B cell (primary cell): ENCODE measurements at regions not wholly inside any gene's neighbourhood (a gene's known extent, or its start where the extent isn't known, plus 50 kb on each side); places are given as distances from the start of the nearest gene placed in this dataset.

ENCODE experiments used
- ATAC-seq: fragments of 200-7000 bp; cut with Tn5 transposase; one replicate; pipeline ENCODE4 v1.10.0; 2021; ENCODE audit warnings: low read depth, mild to moderate bottlenecking, moderate number of reproducible peaks, moderate library complexity
- CTCF ChIA-PET: fragments of 350-600 bp; sonication (Branson Sonifier 250); formaldehyde crosslinking; loops from one replicate; lab custom pipeline; 2021; ENCODE audit warnings: antibody characterized with exemption, inconsistent platforms; lab: Charles Lee
- POLR2A ChIA-PET: fragments of 350-600 bp; sonication (Branson Sonifier 250); formaldehyde crosslinking; loops from one replicate; lab custom pipeline; 2021; ENCODE audit warnings: antibody characterized with exemption; lab: Charles Lee
- DNase-seq: peaks from one replicate; pipeline ENCODE4 v3.0.0; 2013
- H2AFZ ChIP-seq: 2 replicates; pipeline ENCODE4 v1.6.1; 2012; ENCODE audit warnings: mild to moderate bottlenecking, low read depth, low read length; ENCODE audit not compliant: insufficient read depth, poor library complexity, severe bottlenecking
- H3K27ac ChIP-seq, 2 donors: 1 replicate in 1 of 2; 2 replicates in 1 of 2; pipeline ENCODE4 v1.5.1; 2012 to 2013; ENCODE audit warnings: low read length in 2 of 2, mild to moderate bottlenecking in 2 of 2, moderate library complexity in 1 of 2
- H3K27me3 ChIP-seq, 4 experiments: fragments of 200-600 bp in 1 of 4; sonication (generic) in 1 of 4; replicated peaks in 1 of 4; 1 replicate in 2 of 4; 2 replicates in 2 of 4; pipeline versions ENCODE4 v1.6.1 to v1.7.0; 2013 to 2016; ENCODE audit warnings: low read length in 3 of 4, mild to moderate bottlenecking in 2 of 4, mixed read lengths in 1 of 4, moderate library complexity in 1 of 4; ENCODE audit not compliant: insufficient read depth in 4 of 4, control insufficient read depth in 3 of 4; ENCODE audit errors: control extremely low read depth in 1 of 4
- H3K36me3 ChIP-seq, 2 experiments: replicated peaks in 1 of 2; 1 replicate in 1 of 2; 2 replicates in 1 of 2; pipeline versions ENCODE4 v1.6.1 to v1.7.1; 2013; ENCODE audit warnings: low read length in 1 of 2; ENCODE audit not compliant: insufficient read depth in 2 of 2, control insufficient read depth in 1 of 2; ENCODE audit errors: control extremely low read depth in 1 of 2, extremely low read depth in 1 of 2
- H3K4me1 ChIP-seq, 2 donors: fragments of 200-600 bp in 1 of 2; sonication (generic) in 1 of 2; 1 replicate in 1 of 2; 2 replicates in 1 of 2; pipeline versions ENCODE4 v1.5.1 to v1.6.1; 2013 to 2017; ENCODE audit warnings: low read length in 2 of 2; ENCODE audit not compliant: control insufficient read depth in 2 of 2, insufficient read depth in 2 of 2
- H3K4me2 ChIP-seq: replicated peaks from 2 replicates; pipeline ENCODE3; 2012; ENCODE audit warnings: mild to moderate bottlenecking, low read depth, low read length; ENCODE audit not compliant: poor library complexity, severe bottlenecking
- H3K4me3 ChIP-seq, 5 experiments: fragments of 200-600 bp in 1 of 5; sonication (generic) in 1 of 5; 1 replicate in 3 of 5; 2 replicates in 2 of 5; pipeline versions ENCODE4 v1.5.1 to v1.7.0; 2011 to 2016; ENCODE audit warnings: low read length in 4 of 5, mild to moderate bottlenecking in 4 of 5, low read depth in 2 of 5, control low read depth in 1 of 5, moderate library complexity in 1 of 5; ENCODE audit not compliant: insufficient read depth in 1 of 5; ENCODE audit errors: control extremely low read depth in 1 of 5, extremely low read depth in 1 of 5
- H3K79me2 ChIP-seq: fragments of 200-600 bp; sonication (generic); one replicate; pipeline ENCODE4 v1.6.0; 2016; ENCODE audit warnings: low read length; ENCODE audit not compliant: control insufficient read depth, insufficient read depth
- H3K9ac ChIP-seq: fragments of 200-600 bp; sonication (generic); 2 replicates; pipeline ENCODE4 v1.6.1; 2017; ENCODE audit warnings: mild to moderate bottlenecking, low read length, moderate library complexity
- H3K9me3 ChIP-seq, 3 donors: one replicate each; pipeline versions ENCODE4 v1.6.1 to v1.7.1; 2013; ENCODE audit warnings: low read length in 2 of 3; ENCODE audit not compliant: control insufficient read depth in 2 of 3, insufficient read depth in 1 of 3; ENCODE audit errors: control extremely low read depth in 1 of 3
- H4K20me1 ChIP-seq: 2 replicates; pipeline ENCODE4 v1.6.0; 2012; ENCODE audit warnings: mild to moderate bottlenecking, low read length; ENCODE audit not compliant: insufficient read depth, control insufficient read depth, poor library complexity, severe bottlenecking
- H3K27ac Mint-ChIP-seq: one replicate; pipeline ENCODE4 v1.8.0; 2021; ENCODE audit warnings: mixed read lengths
- H3K27me3 Mint-ChIP-seq: one replicate; pipeline ENCODE4 v1.8.0; 2021; ENCODE audit warnings: mixed read lengths
- H3K4me1 Mint-ChIP-seq: one replicate; pipeline ENCODE4 v1.8.0; 2021; ENCODE audit warnings: mixed read lengths
- H3K4me3 Mint-ChIP-seq: one replicate; pipeline ENCODE4 v1.8.0; 2021; ENCODE audit warnings: mixed read lengths
- H3K9me3 Mint-ChIP-seq: one replicate; pipeline ENCODE4 v1.8.0; 2022; ENCODE audit warnings: mixed read lengths; ENCODE audit not compliant: insufficient read depth
- CTCF ChIP-seq: fragments of 200-600 bp; IDR thresholded peaks from one replicate; pipeline ENCODE4 v1.8.0; 2022; ENCODE audit warnings: antibody characterized with exemption, mild to moderate bottlenecking
- EZH2 ChIP-seq: IDR thresholded peaks from 2 replicates; pipeline ENCODE4 v1.6.1; 2012; ENCODE audit warnings: borderline replicate concordance, low read depth, mild to moderate bottlenecking, moderate library complexity, low read length; ENCODE audit not compliant: insufficient read depth, poor library complexity, severe bottlenecking
- WGBS: methylation state at CpG from one replicate; pipeline ENCODE4 v1.1.5; 2013; ENCODE audit warnings: missing lambda C conversion rate; ENCODE audit not compliant: insufficient coverage; 5-methylcytosine and 5-hydroxymethylcytosine counted together
- intact Hi-C: fragments of 100-400 bp; cut with micrococcal nuclease; formaldehyde crosslinking; loops from one replicate; pipeline ENCODE4 v1.10.0; 2022

GRCh38 chr7:67625257-67625737, 628.7 kb downstream of the TYW1 start:
- intact Hi-C loops = no loop called here
- H4K20me1 ChIP-seq = no peaks in the 10 kb centered on the region
- H3K4me1 Mint-ChIP-seq = peaks cover 1% of the 10 kb centered on the region
- H3K36me3 ChIP-seq = no peaks in the 10 kb centered on the region
- no peaks in the 10 kb centered on the region for H3K4me1 ChIP-seq
- no peak overlapping the region for H3K4me3 Mint-ChIP-seq
- H3K9me3 ChIP-seq = peaks cover 0 to 2% (median 0%) of the 10 kb centered on the region in 3 donors
- no peak overlapping the region for H3K9ac ChIP-seq
- POLR2A ChIA-PET = no interaction called here
- H3K4me2 ChIP-seq = peak overlapping the region; percentile 33
- DNase-seq (peak; percentile 27), ATAC-seq (no peak)
- 10% methylated on average over 15 of the region's 15 CpGs for WGBS
- H2AFZ ChIP-seq = peak overlapping the region; percentile 22
- H3K79me2 ChIP-seq = no peaks in the 10 kb centered on the region
- no peak overlapping the region for H3K4me3 ChIP-seq
- peak; percentile 68 for TF ChIP-seq CTCF
- TF ChIP-seq EZH2 = no peak
- H3K27me3 Mint-ChIP-seq = no peaks in the 10 kb centered on the region
- H3K9me3 Mint-ChIP-seq = peaks cover 4% of the 10 kb centered on the region
- no peak overlapping the region for H3K27ac Mint-ChIP-seq
- no peaks in the 10 kb centered on the region for H3K27me3 ChIP-seq
- CTCF ChIA-PET = interaction anchor here (1.2 kb wide), 1 partner anchor 10 kb away, joined by 3 read pairs; no protein-coding TSS in a partner anchor
- H3K27ac ChIP-seq = no peak overlapping the region

- intact Hi-C loops = no loop called here
- H3K4me2 ChIP-seq = no peak overlapping the region
- H4K20me1 ChIP-seq = no peaks in the 10 kb centered on the region
- H3K4me1 ChIP-seq = no peaks in the 10 kb centered on the region
- DNase-seq (no peak), ATAC-seq (no peak)
- peaks cover 4% of the 10 kb centered on the region for H3K9me3 Mint-ChIP-seq
- H3K79me2 ChIP-seq = no peaks in the 10 kb centered on the region
- no peak overlapping the region for H3K4me3 ChIP-seq
- no peak overlapping the region for H3K9ac ChIP-seq
- H3K27me3 Mint-ChIP-seq = no peaks in the 10 kb centered on the region
- WGBS = 82% methylated on average over 15 of the region's 15 CpGs
- H3K27me3 ChIP-seq = no peaks in the 10 kb centered on the region
- H3K4me3 Mint-ChIP-seq = no peak overlapping the region
- POLR2A ChIA-PET = no interaction called here
- CTCF ChIA-PET = interaction anchor here (0.6 kb wide), 1 partner anchor 1869 kb away, joined by 8 read pairs; no protein-coding TSS in a partner anchor
- H3K36me3 ChIP-seq = no peaks in the 10 kb centered on the region
- no peak for TF ChIP-seq EZH2
- no peak for TF ChIP-seq CTCF
- H3K27ac Mint-ChIP-seq = no peak overlapping the region
- no peaks in the 10 kb centered on the region for H3K9me3 ChIP-seq
- H2AFZ ChIP-seq = no peak overlapping the region
- H3K27ac ChIP-seq = no peak overlapping the region
- no peaks in the 10 kb centered on the region for H3K4me1 Mint-ChIP-seq
These were observed 634.8 kb downstream of the TYW1 start for GRCh38 chr7:67631476-67631875.
